Right lobe of liver (tissue), 6 donors: ENCODE measurements at regions not wholly inside any gene's neighbourhood (a gene's known extent, or its start where the extent isn't known, plus 50 kb on each side); places are given as distances from the start of the nearest gene placed in this dataset.
A peak's percentile ranks its signal among the peaks of the same experiment; 100 is the strongest.

ENCODE experiments used
- ATAC-seq, 4 donors: fragments of 200-7000 bp; cut with Tn5 transposase; one replicate each; pipeline ENCODE4 v1.9.1; 2020; ENCODE audit warnings: mild to moderate bottlenecking in 4 of 4, moderate library complexity in 4 of 4
- DNase-seq, 3 donors: peaks; one replicate each; pipeline ENCODE4 v3.0.0-alpha.2; 2020
- H3K27ac ChIP-seq, 3 donors: fragments of 200-600 bp; one replicate each; pipeline ENCODE4 v1.8.0; 2022
- H3K27me3 ChIP-seq, 2 donors: fragments of 200-600 bp; one replicate each; pipeline ENCODE4 v1.8.0; 2022
- H3K36me3 ChIP-seq, 4 donors: fragments of 200-600 bp; sonication (generic) in 1 of 4; one replicate each; pipeline versions ENCODE4 v1.5.1 to v1.8.0; 2017 to 2022; ENCODE audit warnings: control low read depth in 1 of 4
- H3K4me1 ChIP-seq, 4 donors: fragments of 200-600 bp; sonication (generic) in 1 of 4; one replicate each; pipeline versions ENCODE4 v1.5.1 to v1.8.0; 2017 to 2022; ENCODE audit warnings: control low read depth in 1 of 4
- H3K4me3 ChIP-seq, 3 donors: fragments of 200-600 bp; one replicate each; pipeline ENCODE4 v1.8.0; 2022
- H3K9me3 ChIP-seq, 4 donors: fragments of 200-600 bp; sonication (generic) in 1 of 4; one replicate each; pipeline versions ENCODE4 v1.5.1 to v1.8.0; 2017 to 2022; ENCODE audit warnings: control low read depth in 1 of 4
- CTCF ChIP-seq, 4 donors: fragments of 200-600 bp in 3 of 4; fragments of 450-650 bp in 1 of 4; IDR thresholded peaks; one replicate each; pipeline versions ENCODE4 v1.5.1 to v1.8.0; 2016 to 2022; ENCODE audit warnings: antibody characterized with exemption in 4 of 4, mild to moderate bottlenecking in 2 of 4
- POLR2A ChIP-seq: fragments of 450-650 bp; IDR thresholded peaks from one replicate; pipeline ENCODE4 v1.6.1; 2017; ENCODE audit warnings: antibody characterized with exemption, mild to moderate bottlenecking
- WGBS: methylation state at CpG from one replicate; pipeline ENCODE4 v1.1.6; 2018; ENCODE audit warnings: low coverage, low lambda C conversion rate; ENCODE audit not compliant: insufficient coverage; ENCODE audit errors: missing lambda C conversion rate; 5-methylcytosine and 5-hydroxymethylcytosine counted together
- intact Hi-C, 2 donors: fragments of 100-400 bp; cut with DNase I; formaldehyde crosslinking; loops; one replicate each; pipeline versions ENCODE4 v1.11.2 to v1.14.1; 2022
- donor health status: DM: no; HTN: yes; CAD: no.
- donor health status: DM: no; HTN: no; CAD: no.
- donor health status: DM: no; HTN: no; CAD: no.
- donor health status: DM: no; HTN: yes; CAD: no.
- donor health status: DM: no; HTN: yes; CAD: no.

GRCh38 chr10:81514811-81515210 is 360.2 kb upstream of the NRG3 start:
- no peak for DNase-seq
- no peaks in the 10 kb centered on the region for H3K27me3 ChIP-seq
- H3K9me3 ChIP-seq: no peaks in the 10 kb centered on the region
- no peaks in the 10 kb centered on the region for H3K36me3 ChIP-seq
- ATAC-seq: no peak
- no peak overlapping the region for H3K4me3 ChIP-seq
- intact Hi-C loops: no loop called here
- no peaks in the 10 kb centered on the region for H3K4me1 ChIP-seq
- H3K27ac ChIP-seq: no peak overlapping the region
- TF ChIP-seq CTCF (IDR thresholded peaks at IDR 0.05): no peak
- TF ChIP-seq POLR2A: no peak

DNA sequence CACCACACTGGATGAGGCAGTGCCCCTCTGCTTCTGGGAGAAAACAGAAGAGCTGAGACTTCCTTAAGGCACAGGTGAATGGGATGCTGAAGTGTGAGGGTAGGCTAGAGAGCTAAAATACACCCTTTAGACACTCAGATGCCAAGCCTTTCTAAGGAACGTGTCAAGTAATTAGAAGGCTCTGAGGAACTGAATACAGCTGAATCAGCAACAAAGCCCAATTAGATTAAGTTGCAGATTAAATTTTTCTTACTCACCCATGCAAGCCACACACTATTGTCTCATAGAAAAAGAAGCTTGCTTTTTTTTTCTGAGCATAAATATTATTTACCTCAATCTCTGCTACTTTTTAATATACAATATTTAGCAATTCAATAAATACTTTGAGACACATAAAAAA is 354.3 kb upstream of the NRG3 start:
- no peak for ATAC-seq
- Histone ChIP-seq H3K27ac (no peak overlapping the region), H3K9me3 (no peaks in the 10 kb centered on the region)

GRCh38 chr10:81524467-81524866 is 350.5 kb upstream of the NRG3 start:
- 82% methylated on average over 2 of the region's 2 CpGs for WGBS
- H3K36me3 ChIP-seq: no peaks in the 10 kb centered on the region
- DNase-seq: no peak
- no peak overlapping the region for H3K4me3 ChIP-seq
- no peak for ATAC-seq
- H3K9me3 ChIP-seq: no peaks in the 10 kb centered on the region
- no peaks in the 10 kb centered on the region for H3K27me3 ChIP-seq
- TF ChIP-seq POLR2A (no peak), CTCF (IDR thresholded peaks at IDR 0.05) (no peak)
- no peaks in the 10 kb centered on the region for H3K4me1 ChIP-seq
- intact Hi-C loops: no loop called here
- no peak overlapping the region for H3K27ac ChIP-seq

More for the DNA sequence above, 354.3 kb upstream of the NRG3 start:
- Histone ChIP-seq H3K4me1 (no peaks in the 10 kb centered on the region), H3K27me3 (no peaks in the 10 kb centered on the region), H3K4me3 (no peak overlapping the region), H3K36me3 (no peaks in the 10 kb centered on the region)
- TF ChIP-seq CTCF (IDR thresholded peaks at IDR 0.05) (no peak), POLR2A (no peak)
- 38% methylated on average over 1 of the region's 1 CpG for WGBS
- DNase-seq: no peak
- intact Hi-C loops: no loop called here

GRCh38 chr10:81532403-81532802 is 342.6 kb upstream of the NRG3 start:
- peak in 3 of 4 donors; percentile 35 to 79 (median 60) for ATAC-seq

GRCh38 chr10:81534991-81535390 is 340.0 kb upstream of the NRG3 start:
- Histone ChIP-seq H3K4me3 (no peak overlapping the region), H3K4me1 (peaks cover 0 to 13% (median 0%) of the 10 kb centered on the region in 4 donors), H3K36me3 (no peaks in the 10 kb centered on the region), H3K9me3 (no peaks in the 10 kb centered on the region), H3K27me3 (no peaks in the 10 kb centered on the region), H3K27ac (no peak overlapping the region)
- 80% methylated on average over 2 of the region's 2 CpGs for WGBS
- intact Hi-C loops: no loop called here
- ATAC-seq: no peak
- TF ChIP-seq CTCF (IDR thresholded peaks at IDR 0.05) (no peak), POLR2A (no peak)
- no peak for DNase-seq

More at GRCh38 chr10:81532403-81532802, 342.6 kb upstream of the NRG3 start:
- Histone ChIP-seq H3K4me3 (no peak overlapping the region), H3K36me3 (no peaks in the 10 kb centered on the region), H3K27me3 (no peaks in the 10 kb centered on the region), H3K9me3 (no peaks in the 10 kb centered on the region), H3K27ac (no peak overlapping the region), H3K4me1 (peaks cover 0 to 13% (median 0%) of the 10 kb centered on the region in 4 donors)
- no peak for TF ChIP-seq POLR2A
- WGBS: 32% methylated on average over 6 of the region's 6 CpGs
- DNase-seq: no peak
- intact Hi-C loops: no loop called here
